ENCODE measurements at regions not wholly inside any gene's neighbourhood (a gene's known extent, or its start where the extent isn't known, plus 50 kb on each side); places are given as distances from the start of the nearest gene placed in this dataset.

DNA sequence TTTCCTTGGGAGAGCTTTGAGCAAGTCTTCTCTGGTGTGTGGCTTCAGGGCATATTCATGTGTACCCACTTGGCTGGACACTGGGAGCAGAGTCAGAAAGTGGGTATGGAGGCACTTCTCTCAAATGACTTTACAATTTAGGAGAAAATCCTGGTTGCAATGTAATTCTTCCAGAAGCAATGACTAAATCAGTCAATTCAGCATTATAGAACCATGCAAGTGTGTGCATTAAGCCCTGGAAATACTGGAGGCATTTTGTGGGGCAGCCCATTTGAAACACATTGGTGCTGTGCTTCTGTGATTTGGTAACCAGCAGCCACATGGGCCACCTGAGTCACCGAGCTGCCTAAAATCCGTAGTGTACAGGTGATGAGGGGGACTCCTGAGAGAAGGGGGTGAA, 94.6 kb upstream of the TAS2R1 start:
- H3K23ac ChIP-seq (ENCODE audit: insufficient read length, low read depth, low read length) = no peak overlapping the region
- H3T11ph ChIP-seq (ENCODE audit: low read length) = no peak overlapping the region
- H2AK5ac ChIP-seq (ENCODE audit: insufficient read length, low read length) = no peak overlapping the region
- no peaks in the 10 kb centered on the region for H3K79me1 ChIP-seq (ENCODE audit: insufficient read depth, low read depth, low read length, poor library complexity, severe bottlenecking)
- no peak overlapping the region for H2BK20ac ChIP-seq (ENCODE audit: low read depth, low read length, poor library complexity, severe bottlenecking)
- DNase-seq = no peak
- no peaks in the 10 kb centered on the region for H3K9me3 ChIP-seq (ENCODE audit: control insufficient read depth, low read depth, low read length)
- no peaks in the 10 kb centered on the region for H3K4me1 ChIP-seq (ENCODE audit: insufficient read depth, low read length)
- H4K20me1 ChIP-seq (ENCODE audit: control insufficient read depth, insufficient read depth, insufficient read length) = no peaks in the 10 kb centered on the region
- Mint-ChIP-seq H3K9me3 (peaks cover 0 to 2% of the 10 kb centered on the region in 2 experiments; a peak in 1 of 5 replicates), H3K36me3 (ENCODE audit: insufficient read depth in 1 of 3, low read depth in 3 of 3) (no peaks in the 10 kb centered on the region), H3K4me3 (no peak overlapping the region), H3K4me1 (0 out of 4 replicates have a peak, but pooled peaks cover 0 to 3% of the 10 kb centered on the region in 2 experiments), H3K27me3 (ENCODE audit: low read depth) (no peaks in the 10 kb centered on the region), H3K27ac (no peak overlapping the region)
- no peak overlapping the region for H3K4me2 ChIP-seq (ENCODE audit: insufficient read depth, insufficient read length, low read length)
- no peak overlapping the region for H3K56ac ChIP-seq (ENCODE audit: insufficient read length, low read depth, low read length)
- no peak overlapping the region for H2BK5ac ChIP-seq (ENCODE audit: insufficient read length, low read length)
- no peak overlapping the region for H3K18ac ChIP-seq (ENCODE audit: insufficient read length, low read depth, low read length)
- no CpG with 5 or more reads among the region's 2 CpGs for WGBS (ENCODE audit: extremely low coverage, insufficient read length, low lambda C conversion rate)
- H2AFZ ChIP-seq (ENCODE audit: low read length) = no peak overlapping the region
- no peak overlapping the region for H3K27ac ChIP-seq (ENCODE audit: insufficient read length, low read depth, low read length)
- no peaks in the 10 kb centered on the region for H3K27me3 ChIP-seq (ENCODE audit: insufficient read depth, low read length)
- H3K23me2 ChIP-seq (ENCODE audit: insufficient read length, low read depth, low read length, poor library complexity, severe bottlenecking) = peaks cover 3% of the 10 kb centered on the region
- no peak overlapping the region for H4K91ac ChIP-seq (ENCODE audit: insufficient read length, low read depth, low read length)
- no peaks in the 10 kb centered on the region for H3K79me2 ChIP-seq (ENCODE audit: insufficient read depth, low read length)
- H4K8ac ChIP-seq (replicated peaks; ENCODE audit: insufficient read length, low read depth, low read length) = no peak overlapping the region
- H2BK15ac ChIP-seq (ENCODE audit: low read depth, low read length) = no peak overlapping the region
- TF ChIP-seq, protein P1, sequence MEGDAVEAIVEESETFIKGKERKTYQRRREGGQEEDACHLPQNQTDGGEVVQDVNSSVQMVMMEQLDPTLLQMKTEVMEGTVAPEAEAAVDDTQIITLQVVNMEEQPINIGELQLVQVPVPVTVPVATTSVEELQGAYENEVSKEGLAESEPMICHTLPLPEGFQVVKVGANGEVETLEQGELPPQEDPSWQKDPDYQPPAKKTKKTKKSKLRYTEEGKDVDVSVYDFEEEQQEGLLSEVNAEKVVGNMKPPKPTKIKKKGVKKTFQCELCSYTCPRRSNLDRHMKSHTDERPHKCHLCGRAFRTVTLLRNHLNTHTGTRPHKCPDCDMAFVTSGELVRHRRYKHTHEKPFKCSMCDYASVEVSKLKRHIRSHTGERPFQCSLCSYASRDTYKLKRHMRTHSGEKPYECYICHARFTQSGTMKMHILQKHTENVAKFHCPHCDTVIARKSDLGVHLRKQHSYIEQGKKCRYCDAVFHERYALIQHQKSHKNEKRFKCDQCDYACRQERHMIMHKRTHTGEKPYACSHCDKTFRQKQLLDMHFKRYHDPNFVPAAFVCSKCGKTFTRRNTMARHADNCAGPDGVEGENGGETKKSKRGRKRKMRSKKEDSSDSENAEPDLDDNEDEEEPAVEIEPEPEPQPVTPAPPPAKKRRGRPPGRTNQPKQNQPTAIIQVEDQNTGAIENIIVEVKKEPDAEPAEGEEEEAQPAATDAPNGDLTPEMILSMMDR (conservative IDR thresholded peaks at IDR 0.05) = no peak
- H3K9ac ChIP-seq (ENCODE audit: extremely low read depth, insufficient read length, low read length) = no peak overlapping the region
- no peak overlapping the region for H3K14ac ChIP-seq (ENCODE audit: insufficient read depth, low read length)
- H2BK12ac ChIP-seq (ENCODE audit: insufficient read length, low read depth, low read length) = no peak overlapping the region
- H3K4ac ChIP-seq (ENCODE audit: low read depth, low read length) = no peak overlapping the region
- H4K5ac ChIP-seq (ENCODE audit: insufficient read length, low read depth, low read length) = no peak overlapping the region
- no peak overlapping the region for H2BK120ac ChIP-seq (ENCODE audit: low read depth, low read length, poor library complexity, severe bottlenecking)
